SHP77 (cell line): ENCODE measurements at regions not wholly inside any gene's neighbourhood (a gene's known extent, or its start where the extent isn't known, plus 50 kb on each side); places are given as distances from the start of the nearest gene placed in this dataset.
A peak's percentile ranks its signal among the peaks of the same experiment; 100 is the strongest.
"Not testable (repeated sequence)": the region's sequence is repeated elsewhere in the genome, so short reads cannot be mapped to it uniquely, and the experiment has no call there.

Experiments used
- DNase-seq, 2 experiments: peaks; one replicate each; lab custom pipeline; 2025; lab: John Stamatoyannopoulos, UW

- no peak for DNase-seq
Measured at GRCh38 chr3:20822251-20822650, 636.2 kb upstream of the SGO1 start.

- not testable (repeated sequence) for DNase-seq
Measured at GRCh38 chr3:20820872-20821271, 634.9 kb upstream of the SGO1 start.

- no peak for DNase-seq
Measured at GRCh38 chr3:20811631-20812030, 625.6 kb upstream of the SGO1 start.

DNA sequence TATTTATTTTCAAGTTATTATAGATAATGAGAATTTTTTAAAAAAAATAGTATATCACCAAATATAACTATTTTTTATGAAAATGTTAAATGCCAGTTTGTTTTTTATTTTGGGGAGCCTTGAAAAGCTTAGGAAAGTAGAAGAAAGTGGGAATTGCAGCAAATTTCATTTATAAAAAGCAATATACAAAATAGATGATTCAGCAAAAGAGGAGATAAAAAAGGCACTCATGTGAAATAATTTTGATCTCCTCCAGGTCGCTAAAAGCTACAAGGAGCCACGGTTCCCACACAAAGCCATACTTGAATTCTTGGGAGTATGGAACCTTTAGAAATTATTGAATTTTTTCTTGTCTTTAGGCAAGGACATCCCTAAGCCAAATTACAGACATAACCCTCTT, 625.0 kb upstream of the SGO1 start:
- no peak for DNase-seq

DNA sequence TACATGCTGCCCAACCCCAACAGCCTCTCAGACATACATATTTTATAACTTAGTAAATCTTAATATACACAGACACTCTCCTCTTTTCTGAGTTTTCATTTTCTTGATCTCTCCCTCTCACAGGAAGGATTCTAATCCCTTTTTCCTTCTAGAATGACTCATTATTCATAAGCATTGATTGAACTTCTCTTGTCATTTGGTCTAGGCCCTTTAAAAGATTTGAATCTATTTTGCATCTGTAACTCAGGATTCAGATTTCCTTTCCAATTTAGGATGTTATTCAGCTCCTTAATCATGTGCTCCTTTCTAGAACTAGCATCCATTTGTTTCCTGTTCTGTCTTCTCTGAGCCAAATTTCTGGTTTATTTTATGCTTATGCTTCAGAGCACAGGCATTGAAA, 624.5 kb upstream of the SGO1 start:
- no peak for DNase-seq

DNA sequence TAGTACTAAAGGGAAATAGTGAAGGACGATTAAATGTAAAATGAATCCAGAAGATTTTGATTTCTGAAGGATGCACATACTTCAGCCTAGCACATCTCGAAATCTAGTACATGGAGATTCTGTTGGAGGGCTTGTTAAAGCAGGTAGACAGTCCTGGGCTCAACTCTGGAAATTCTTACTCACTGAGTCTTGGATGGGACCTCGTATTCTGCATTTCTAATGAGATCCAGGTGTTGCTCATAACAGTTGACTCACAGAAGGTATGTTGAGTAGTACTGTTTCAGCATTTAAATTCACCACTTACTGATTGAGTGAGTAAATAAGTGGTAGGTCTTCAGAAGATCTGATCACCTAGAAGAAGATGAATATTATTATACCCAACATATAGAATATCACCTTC, 623.4 kb upstream of the SGO1 start:
- DNase-seq, result no peak

DNA sequence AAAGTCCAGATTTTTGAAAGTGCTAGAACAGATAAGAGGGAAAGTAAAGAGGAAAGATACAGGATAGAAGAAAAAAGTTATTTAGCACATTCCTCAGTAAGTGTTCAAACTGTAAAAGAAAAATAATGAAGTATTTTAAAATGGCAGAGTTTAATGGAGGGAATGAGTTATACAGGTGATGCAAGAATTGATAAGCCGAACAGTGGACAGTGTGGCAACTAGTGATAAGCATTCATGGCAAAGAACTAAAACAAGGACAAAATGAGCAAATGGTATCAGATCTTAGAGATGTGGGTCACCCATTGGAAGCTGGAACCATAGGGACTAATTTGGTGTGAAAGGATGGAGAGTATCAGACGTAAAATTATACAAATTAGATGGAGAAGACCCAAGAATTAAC, 622.9 kb upstream of the SGO1 start:
- DNase-seq, result no peak

DNA sequence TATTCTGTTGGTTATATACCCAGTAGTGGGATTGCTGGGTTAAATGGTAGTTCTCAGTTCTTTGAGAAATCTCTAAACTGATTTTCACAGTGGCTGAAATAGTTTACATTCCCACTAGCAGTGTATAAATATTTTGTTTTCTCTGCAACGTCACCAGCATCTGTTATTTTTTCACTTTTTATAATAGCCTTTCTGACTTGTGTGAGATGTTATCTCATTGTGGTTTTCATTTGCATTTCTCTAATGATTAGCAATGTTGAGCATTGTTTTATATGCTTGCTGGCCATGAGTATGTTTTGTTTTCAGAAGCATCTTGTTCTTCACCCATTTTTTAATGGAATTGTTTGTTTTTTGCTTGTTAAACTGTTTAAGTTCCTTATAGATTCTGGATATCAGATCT, 612.7 kb upstream of the SGO1 start:
- DNase-seq, result no peak

DNA sequence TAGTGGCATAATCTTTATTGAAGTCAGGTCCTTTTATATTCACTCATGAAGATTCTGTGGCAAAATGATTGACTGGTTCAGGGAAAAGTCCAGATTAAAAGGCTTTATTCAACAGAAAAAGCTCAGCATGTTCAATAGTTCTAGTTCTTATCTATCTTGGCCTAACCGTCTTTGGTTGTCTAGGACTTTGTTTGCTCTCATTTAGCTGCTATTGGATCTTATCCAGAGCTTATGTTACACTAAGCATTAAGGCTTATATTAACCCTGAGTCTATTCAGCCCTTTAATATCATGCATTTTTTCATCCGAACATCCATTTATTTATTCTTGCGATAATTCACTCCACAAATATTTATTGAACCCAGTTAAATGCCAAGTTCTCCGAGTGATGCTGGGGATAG, 601.0 kb upstream of the SGO1 start:
- DNase-seq, result no peak

GRCh38 chr3:20776692-20777091, 590.7 kb upstream of the SGO1 start:
- no peak for DNase-seq

- DNase-seq, result no peak
Measured at GRCh38 chr3:20776286-20776685, 590.3 kb upstream of the SGO1 start.

DNA sequence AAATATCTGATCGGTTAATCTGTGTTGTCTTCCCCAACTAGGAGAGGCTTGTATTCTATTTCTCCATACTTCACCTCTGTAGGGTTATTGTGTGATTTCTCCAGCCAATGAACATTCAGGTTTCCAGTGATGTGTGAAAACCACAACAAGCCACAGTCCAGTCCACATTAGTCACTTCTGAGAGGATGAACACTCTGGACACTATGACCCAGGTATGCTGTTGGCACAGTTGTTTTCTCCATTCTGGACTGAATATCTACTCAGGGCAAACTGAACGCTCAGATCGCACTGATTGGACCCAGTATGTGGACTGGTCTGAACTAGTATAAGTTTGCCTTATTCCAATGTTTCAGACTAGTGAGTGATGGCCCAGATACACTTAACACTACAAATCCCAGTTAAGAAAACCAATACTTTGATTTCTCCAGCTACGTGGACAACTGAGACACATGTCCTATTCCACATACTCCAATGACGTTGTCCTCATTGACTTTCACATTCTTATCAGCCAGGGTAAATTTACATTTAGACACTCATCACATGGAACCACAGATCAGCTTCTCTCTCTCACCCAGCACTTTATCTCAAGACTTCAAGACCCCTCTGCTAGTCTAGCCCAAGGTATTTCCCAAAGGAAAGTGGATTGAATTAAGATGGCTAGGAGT, 587.4 kb upstream of the SGO1 start:
- no peak for DNase-seq

DNA sequence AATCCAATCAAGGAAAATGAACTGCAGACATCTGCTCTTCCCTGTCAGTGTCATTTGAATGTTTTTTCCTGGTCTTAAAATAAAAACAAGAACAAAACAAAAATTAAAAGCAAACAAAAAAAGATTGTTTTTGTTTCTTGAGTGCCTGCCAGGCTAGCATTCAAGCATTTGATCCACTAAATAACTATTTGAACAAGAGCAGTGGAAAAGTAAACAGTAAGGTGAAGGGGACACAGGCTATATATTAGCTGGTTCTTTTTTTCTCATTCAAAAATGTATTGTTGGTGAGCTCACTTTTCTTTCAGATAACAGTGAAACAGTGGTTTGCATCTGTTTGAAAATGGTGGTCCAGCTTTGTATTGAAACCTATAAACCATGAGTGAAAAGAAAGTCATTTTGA, 586.9 kb upstream of the SGO1 start:
- DNase-seq, result peak in 1 of 2 experiments; percentile 9

- DNase-seq, result no peak
Measured at GRCh38 chr3:20769430-20769829, 583.4 kb upstream of the SGO1 start.

GRCh38 chr3:20760981-20761380, 575.0 kb upstream of the SGO1 start:
- DNase-seq, result no peak

DNA sequence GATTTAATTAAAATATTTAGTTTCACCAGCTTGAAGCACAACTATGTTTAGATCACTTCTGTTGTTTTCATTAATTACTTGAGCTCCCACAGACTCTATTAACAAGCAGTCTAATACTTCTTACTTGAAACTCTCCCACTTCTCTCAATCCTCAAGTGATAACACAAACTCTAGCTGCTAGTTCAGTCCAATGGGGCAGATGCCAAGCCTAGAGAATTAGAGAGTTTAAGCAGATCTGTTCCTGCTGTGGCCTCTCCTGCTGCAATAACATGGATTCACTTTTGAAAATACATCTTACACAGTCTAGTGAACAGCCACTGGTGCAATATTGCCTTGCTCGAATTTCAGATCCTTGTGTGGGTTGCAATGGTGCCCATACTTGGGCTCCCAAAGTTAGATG, 566.4 kb upstream of the SGO1 start:
- no peak for DNase-seq

DNA sequence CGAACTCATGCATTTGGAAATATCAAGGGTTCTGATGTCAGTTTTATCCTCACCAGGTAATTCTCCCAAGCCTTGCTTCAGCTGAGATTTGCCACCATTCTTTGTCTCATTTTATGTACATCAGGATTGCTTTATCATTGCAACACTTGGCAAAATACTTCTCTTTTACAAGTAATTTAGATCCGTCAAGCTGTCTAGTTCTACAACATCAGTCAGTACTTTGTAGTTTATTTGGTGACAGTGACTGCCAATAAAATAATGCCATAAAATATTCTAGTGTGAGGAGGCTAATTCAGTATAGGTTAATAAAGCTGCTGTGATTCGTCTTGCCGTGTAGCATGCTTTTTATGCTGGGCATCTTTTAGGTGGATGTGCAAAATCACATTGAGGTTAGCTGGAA, 565.3 kb upstream of the SGO1 start:
- no peak for DNase-seq

DNA sequence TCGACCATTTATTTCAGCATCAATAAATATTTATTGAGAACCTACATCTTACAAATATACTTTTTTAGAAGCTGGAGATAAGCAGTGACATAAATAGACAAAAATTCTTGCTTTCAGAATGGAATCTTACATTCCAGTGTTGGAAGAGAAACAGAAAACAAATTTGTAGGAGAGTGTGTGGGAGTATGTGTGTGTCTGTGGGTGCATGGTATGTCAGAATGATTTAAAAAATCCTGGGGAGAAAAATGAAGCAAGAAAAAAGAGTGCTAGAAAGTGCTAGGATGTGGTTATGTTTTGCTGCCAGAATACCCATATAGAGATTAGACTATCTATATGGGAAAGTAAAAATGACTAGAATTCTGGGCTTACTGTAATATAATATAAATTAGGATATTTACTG, 561.7 kb upstream of the SGO1 start:
- no peak for DNase-seq

GRCh38 chr3:20743553-20744321, 557.7 kb upstream of the SGO1 start:
- DNase-seq, result no peak

DNA sequence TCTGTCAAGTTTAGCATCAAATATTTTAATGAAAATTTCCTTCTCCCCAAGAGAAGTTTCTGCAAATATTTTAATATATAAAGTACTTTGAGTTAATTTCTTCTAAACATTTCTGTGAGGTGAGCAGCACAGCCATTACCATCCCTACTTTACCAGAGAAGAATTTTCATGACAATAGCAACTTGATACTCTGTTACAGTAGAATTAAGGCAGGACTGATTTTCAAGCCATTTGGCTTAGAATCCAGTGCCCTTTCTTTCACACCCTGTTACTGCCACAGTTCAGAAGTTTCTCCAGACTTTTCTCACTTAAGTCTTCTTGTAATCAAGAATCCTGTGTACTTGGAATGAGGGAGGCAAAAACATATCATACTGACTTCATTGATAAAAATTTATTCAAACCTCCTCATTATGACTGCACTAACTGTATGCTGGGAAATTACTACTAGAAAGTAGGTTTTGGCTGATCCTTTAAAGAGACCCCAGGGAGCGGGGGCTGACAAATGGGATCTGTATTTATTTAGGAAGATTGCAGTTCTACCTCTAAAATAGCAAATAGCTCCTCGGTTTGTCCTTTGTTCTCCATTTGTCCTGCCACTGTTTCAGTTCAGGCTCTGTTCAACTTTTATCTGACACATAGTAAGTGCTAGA, 557.0 kb upstream of the SGO1 start:
- no peak for DNase-seq

DNA sequence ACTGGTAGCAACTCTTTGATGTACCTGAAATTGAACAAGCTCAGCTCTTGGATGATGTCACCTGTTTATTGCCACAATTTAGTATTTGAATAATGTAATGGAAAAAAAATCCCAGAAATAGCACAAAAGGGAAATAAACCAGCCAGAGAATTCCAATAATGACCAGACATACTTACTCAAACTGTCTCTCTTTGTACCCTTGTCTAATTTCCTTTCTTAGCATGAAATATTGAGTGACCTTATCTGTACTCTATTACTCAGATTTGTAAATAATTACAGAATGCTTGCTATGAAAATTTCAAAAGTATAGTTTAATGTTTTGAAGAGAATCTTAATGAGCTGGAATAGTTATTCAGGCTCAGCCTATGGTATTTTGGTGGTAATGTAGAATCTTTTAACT, 555.4 kb upstream of the SGO1 start:
- no peak for DNase-seq

DNA sequence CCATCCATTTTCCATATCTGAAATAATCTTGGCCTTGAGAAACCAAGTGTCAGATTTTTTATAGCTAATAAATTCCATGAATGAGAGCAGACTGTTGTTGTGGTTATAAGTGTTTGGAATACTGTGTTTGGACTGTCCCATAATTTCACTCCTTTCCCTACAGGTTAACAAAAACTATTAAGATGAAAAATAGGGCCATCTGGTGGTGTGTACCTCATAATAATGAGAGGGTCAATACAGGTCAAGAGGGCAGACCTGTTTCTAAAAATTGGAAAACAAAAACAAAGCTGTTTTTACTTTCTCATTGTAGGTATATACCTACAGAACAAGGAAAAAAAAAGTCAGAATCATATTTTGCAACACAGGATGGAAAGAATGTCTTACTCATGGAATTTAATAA, 553.8 kb upstream of the SGO1 start:
- no peak for DNase-seq

DNA sequence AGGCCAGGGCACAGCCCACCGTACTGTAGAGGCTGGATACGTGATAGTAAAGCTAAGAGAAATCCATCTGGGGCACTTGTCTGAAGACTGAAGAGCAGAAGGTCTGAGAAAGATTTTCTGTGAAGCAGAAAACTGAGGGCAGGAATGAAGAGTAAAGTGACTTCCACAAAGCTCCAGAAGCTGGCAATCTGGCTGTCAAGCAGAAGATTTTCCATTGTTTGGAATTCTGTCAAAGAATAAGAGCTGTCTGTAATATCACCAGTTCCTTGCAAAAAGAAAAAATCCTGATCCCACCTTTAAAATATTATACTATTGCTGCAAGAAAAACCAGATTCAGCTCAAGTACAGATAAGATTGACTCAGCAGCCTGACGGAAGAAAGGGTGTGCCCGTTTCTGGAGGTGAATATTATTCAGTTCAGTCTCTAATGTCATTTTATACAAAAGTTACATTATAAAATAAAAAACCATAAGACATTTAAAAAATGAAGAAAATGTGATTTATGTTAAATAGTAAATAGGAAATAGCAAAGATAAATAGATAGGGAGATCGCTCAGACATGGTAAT, 550.4 kb upstream of the SGO1 start:
- no peak for DNase-seq
